ENCODE measurements at regions not wholly inside any gene's neighbourhood (a gene's known extent, or its start where the extent isn't known, plus 50 kb on each side); places are given as distances from the start of the nearest gene placed in this dataset.

DNA sequence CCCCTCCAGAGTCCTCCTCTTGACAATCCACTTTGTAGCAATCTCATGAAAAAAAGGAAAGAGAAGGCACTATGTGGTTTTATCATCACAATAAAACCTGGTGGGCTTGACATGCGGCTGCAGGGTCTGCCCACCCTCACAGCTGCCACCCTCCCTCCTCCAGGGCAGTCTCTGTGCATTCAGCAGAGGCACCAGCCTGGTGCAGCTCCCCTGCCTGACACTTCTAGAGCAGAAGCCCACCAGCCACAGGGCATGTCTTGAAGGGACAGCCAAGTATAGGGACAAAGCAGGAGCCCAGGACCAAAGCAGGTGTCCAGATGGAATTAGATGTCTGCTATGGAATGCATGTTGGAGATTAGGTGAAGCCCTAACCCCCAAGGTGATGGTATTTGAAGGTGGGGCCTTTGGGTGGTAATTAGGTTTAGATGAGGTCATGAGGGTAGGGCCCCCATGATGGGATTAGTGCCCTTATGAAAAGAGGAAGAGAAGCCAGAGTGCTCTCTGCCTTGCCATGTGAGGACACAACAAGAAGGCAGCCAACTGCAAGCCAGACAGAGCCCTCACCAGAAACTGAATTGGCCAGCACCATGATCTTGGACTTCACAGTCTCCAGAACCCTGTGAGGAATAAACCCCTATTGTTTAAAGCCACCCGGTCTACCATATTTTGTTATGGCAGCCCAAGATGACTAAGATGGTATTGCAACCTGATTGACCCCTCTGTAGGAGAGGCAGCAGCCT, 86.9 kb downstream of the MCFD2 start:
- ATAC-seq (ENCODE audit: insufficient read depth, low read depth) (no peak), DNase-seq (no peak)
- no peak overlapping the region for H3K27ac ChIP-seq (ENCODE audit: low read length)
- no peaks in the 10 kb centered on the region for H3K36me3 ChIP-seq (ENCODE audit: insufficient read depth, low read length)
- no peak overlapping the region for H3K4me2 ChIP-seq (ENCODE audit: insufficient read depth, low read length)
- H3K4me3 ChIP-seq (ENCODE audit: low read depth in 1 of 2, low read length in 2 of 2), result no peak overlapping the region
- no peaks in the 10 kb centered on the region for H3K79me2 ChIP-seq (ENCODE audit: insufficient read depth, low read length)
- H2AFZ ChIP-seq (ENCODE audit: low read depth, low read length), result no peak overlapping the region
- H3K9ac ChIP-seq (ENCODE audit: low read depth, low read length), result no peak overlapping the region
- no peaks in the 10 kb centered on the region for H4K20me1 ChIP-seq (ENCODE audit: insufficient read depth, low read length)
- no peaks in the 10 kb centered on the region for H3K4me1 ChIP-seq (ENCODE audit: insufficient read depth, low read length)
- no peaks in the 10 kb centered on the region for H3K9me3 ChIP-seq (ENCODE audit: insufficient read depth, low read length, severe bottlenecking)
- TF ChIP-seq CTCF (IDR thresholded peaks at IDR 0.05; ENCODE audit: borderline replicate concordance, extremely low read depth, low read length, poor library complexity, severe bottlenecking) (no peak), EZH2 (IDR thresholded peaks at IDR 0.05; ENCODE audit: borderline replicate concordance, low read depth, low read length, severe bottlenecking) (no peak)
- H3K27me3 ChIP-seq (ENCODE audit: insufficient read depth, low read length, poor library complexity), result peaks cover 4% of the 10 kb centered on the region

GRCh38 chr2:46828135-46828438, 87.5 kb downstream of the MCFD2 start:
- ATAC-seq (ENCODE audit: insufficient read depth, low read depth), result no peak
- DNase-seq, result no peak
- no peak overlapping the region for H3K4me3 ChIP-seq (ENCODE audit: low read depth in 1 of 2, low read length in 2 of 2)
- TF ChIP-seq CTCF (IDR thresholded peaks at IDR 0.05; ENCODE audit: borderline replicate concordance, extremely low read depth, low read length, poor library complexity, severe bottlenecking) (no peak), EZH2 (IDR thresholded peaks at IDR 0.05; ENCODE audit: borderline replicate concordance, low read depth, low read length, severe bottlenecking) (no peak)
- H4K20me1 ChIP-seq (ENCODE audit: insufficient read depth, low read length), result no peaks in the 10 kb centered on the region
- H3K4me2 ChIP-seq (ENCODE audit: insufficient read depth, low read length), result no peak overlapping the region
- no peak overlapping the region for H2AFZ ChIP-seq (ENCODE audit: low read depth, low read length)
- no peaks in the 10 kb centered on the region for H3K36me3 ChIP-seq (ENCODE audit: insufficient read depth, low read length)
- H3K79me2 ChIP-seq (ENCODE audit: insufficient read depth, low read length), result no peaks in the 10 kb centered on the region
- H3K9me3 ChIP-seq (ENCODE audit: insufficient read depth, low read length, severe bottlenecking), result no peaks in the 10 kb centered on the region
- H3K4me1 ChIP-seq (ENCODE audit: insufficient read depth, low read length), result no peaks in the 10 kb centered on the region
- H3K9ac ChIP-seq (ENCODE audit: low read depth, low read length), result no peak overlapping the region
- H3K27me3 ChIP-seq (ENCODE audit: insufficient read depth, low read length, poor library complexity), result peaks cover 4% of the 10 kb centered on the region
- H3K27ac ChIP-seq (ENCODE audit: low read length), result no peak overlapping the region

- no peaks in the 10 kb centered on the region for H3K9me3 ChIP-seq (ENCODE audit: insufficient read depth, low read length, severe bottlenecking)
- no peaks in the 10 kb centered on the region for H4K20me1 ChIP-seq (ENCODE audit: insufficient read depth, low read length)
- H3K36me3 ChIP-seq (ENCODE audit: insufficient read depth, low read length), result no peaks in the 10 kb centered on the region
- H3K79me2 ChIP-seq (ENCODE audit: insufficient read depth, low read length), result no peaks in the 10 kb centered on the region
- H3K4me3 ChIP-seq (ENCODE audit: low read depth in 1 of 2, low read length in 2 of 2), result no peak overlapping the region
- H3K27ac ChIP-seq (ENCODE audit: low read length), result no peak overlapping the region
- H3K4me1 ChIP-seq (ENCODE audit: insufficient read depth, low read length), result no peaks in the 10 kb centered on the region
- peaks cover 4% of the 10 kb centered on the region for H3K27me3 ChIP-seq (ENCODE audit: insufficient read depth, low read length, poor library complexity)
- no peak for DNase-seq
- TF ChIP-seq EZH2 (IDR thresholded peaks at IDR 0.05; ENCODE audit: borderline replicate concordance, low read depth, low read length, severe bottlenecking), result no peak
- no peak for TF ChIP-seq CTCF (IDR thresholded peaks at IDR 0.05; ENCODE audit: borderline replicate concordance, extremely low read depth, low read length, poor library complexity, severe bottlenecking)
- H2AFZ ChIP-seq (ENCODE audit: low read depth, low read length), result no peak overlapping the region
- no peak overlapping the region for H3K9ac ChIP-seq (ENCODE audit: low read depth, low read length)
- ATAC-seq (ENCODE audit: insufficient read depth, low read depth), result peak; percentile 39; the same call in 1 of the 3 replicates
- no peak overlapping the region for H3K4me2 ChIP-seq (ENCODE audit: insufficient read depth, low read length)
These were observed 88.1 kb downstream of the MCFD2 start for GRCh38 chr2:46827274-46828134.

Data from DND-41 (cell line).